ENCODE measurements at regions not wholly inside any gene's neighbourhood (a gene's known extent, or its start where the extent isn't known, plus 50 kb on each side); places are given as distances from the start of the nearest gene placed in this dataset.

DNA sequence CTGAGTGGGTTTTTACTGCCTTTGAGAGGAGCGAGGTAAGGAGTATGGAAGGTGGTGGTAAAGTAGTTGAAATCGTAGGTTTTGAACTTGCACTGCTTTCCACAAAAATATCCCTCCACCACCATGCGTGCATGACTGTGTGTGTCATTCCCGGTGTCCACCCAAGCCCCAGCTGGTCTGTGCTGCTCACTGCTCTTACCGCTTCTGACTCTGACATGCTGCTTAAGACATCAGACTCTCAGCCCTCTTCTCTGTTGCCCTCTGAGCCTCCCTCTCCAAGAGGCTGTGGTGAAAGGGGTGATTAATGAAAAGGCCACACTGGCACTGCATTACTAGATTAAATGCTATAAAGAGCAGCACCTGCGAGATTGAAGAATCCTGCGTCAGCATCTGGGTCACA lies 128.7 kb downstream of the SPATA19 start:
- no peak for TF ChIP-seq CEBPB (IDR thresholded peaks at IDR 0.05; ENCODE audit: borderline replicate concordance, low read depth, low read length)
- TF ChIP-seq, protein P1, sequence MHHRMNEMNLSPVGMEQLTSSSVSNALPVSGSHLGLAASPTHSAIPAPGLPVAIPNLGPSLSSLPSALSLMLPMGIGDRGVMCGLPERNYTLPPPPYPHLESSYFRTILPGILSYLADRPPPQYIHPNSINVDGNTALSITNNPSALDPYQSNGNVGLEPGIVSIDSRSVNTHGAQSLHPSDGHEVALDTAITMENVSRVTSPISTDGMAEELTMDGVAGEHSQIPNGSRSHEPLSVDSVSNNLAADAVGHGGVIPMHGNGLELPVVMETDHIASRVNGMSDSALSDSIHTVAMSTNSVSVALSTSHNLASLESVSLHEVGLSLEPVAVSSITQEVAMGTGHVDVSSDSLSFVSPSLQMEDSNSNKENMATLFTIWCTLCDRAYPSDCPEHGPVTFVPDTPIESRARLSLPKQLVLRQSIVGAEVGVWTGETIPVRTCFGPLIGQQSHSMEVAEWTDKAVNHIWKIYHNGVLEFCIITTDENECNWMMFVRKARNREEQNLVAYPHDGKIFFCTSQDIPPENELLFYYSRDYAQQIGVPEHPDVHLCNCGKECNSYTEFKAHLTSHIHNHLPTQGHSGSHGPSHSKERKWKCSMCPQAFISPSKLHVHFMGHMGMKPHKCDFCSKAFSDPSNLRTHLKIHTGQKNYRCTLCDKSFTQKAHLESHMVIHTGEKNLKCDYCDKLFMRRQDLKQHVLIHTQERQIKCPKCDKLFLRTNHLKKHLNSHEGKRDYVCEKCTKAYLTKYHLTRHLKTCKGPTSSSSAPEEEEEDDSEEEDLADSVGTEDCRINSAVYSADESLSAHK (CRISPR knock-in tag; IDR thresholded peaks at IDR 0.05; ENCODE audit: borderline replicate concordance), result no peak
- TF ChIP-seq MIER3 (CRISPR knock-in tag; IDR thresholded peaks at IDR 0.05; ENCODE audit: borderline replicate concordance), result no peak
